ENCODE measurements at regions not wholly inside any gene's neighbourhood (a gene's known extent, or its start where the extent isn't known, plus 50 kb on each side); places are given as distances from the start of the nearest gene placed in this dataset.

DNA sequence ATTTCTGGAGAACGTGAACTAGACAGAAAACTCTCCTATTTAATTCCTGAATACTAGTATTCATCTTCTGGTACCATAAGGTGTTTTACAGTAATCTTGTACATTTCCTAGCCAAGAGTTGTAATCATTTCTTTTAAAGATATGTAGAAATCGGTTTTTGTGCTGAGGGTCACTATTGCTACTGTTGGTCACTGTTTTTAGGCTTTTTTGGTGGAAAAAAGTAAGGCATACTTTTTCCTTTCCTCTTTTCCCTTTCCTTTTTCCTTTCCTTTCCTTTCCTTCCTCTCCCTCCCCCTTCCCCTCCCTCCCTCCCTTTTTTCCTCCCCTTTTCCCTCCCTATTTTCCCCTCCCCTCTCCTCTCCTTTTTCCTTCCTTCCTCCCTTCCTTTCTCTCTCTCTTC, 706.4 kb upstream of the GOT2 start:
- no peak for DNase-seq

DNA sequence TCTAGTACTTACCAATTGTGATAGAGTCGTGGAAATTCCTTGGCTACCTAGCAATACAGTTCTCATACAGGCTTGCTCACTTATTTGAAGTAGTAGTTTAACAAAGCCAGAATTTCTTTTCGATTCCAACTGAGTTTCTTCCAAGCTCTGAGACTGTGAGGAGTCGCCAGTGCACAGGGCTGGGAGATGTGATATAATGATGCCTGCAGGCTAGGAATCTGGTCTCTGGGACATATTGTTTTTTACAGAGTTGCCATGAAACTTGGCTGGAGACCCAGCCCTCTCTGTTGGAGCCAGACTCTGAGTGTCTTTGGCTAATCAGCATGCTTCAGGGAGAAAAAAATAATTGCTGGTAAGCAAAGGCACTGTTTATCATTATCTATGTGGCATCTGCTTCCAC, 698.8 kb upstream of the GOT2 start:
- DNase-seq: no peak

DNA sequence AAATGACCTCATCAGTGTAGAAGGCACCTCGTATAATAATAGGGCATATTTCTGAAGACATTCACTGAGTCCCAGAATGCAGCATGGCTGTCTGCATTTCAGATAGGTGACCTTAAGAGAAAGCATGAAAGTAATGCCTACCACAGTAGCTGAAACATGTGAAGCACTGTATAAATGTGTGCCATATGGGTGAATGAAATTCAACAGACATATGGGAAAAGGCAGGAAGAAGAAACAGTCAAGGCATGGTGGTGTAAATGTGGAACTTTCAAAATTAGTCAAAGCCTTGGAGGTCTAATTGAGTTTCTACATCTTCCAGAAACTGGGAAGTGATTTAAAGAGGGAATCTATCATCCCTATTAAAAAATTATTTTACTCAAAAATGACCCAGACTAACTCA, 698.2 kb upstream of the GOT2 start:
- DNase-seq: no peak

DNA sequence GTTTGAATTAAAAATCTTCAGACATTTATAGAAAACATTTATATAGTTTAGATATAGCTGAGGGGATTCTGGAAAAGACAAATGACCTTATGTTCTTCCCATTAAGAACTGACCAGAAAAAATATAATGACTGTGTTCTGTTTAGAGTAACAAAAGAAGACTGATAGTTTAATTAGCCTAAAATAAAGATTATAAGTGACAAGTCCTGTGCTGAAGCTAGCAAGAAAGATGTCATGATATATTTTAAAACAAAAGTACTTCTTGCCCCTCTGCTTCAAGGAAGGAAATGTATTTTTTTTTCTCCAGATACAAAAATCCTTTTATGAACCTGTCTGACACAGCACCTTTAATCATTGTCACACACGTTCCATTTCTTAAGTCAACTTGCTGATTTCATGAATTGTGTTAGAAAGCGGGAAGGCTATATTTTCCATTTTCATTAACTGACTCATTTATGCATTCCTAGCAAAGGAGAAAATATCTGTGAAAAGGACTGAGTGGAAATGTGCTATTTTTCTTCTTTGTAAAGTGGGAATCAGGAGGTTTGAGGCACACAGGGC, 690.7 kb upstream of the GOT2 start:
- DNase-seq: no peak

DNA sequence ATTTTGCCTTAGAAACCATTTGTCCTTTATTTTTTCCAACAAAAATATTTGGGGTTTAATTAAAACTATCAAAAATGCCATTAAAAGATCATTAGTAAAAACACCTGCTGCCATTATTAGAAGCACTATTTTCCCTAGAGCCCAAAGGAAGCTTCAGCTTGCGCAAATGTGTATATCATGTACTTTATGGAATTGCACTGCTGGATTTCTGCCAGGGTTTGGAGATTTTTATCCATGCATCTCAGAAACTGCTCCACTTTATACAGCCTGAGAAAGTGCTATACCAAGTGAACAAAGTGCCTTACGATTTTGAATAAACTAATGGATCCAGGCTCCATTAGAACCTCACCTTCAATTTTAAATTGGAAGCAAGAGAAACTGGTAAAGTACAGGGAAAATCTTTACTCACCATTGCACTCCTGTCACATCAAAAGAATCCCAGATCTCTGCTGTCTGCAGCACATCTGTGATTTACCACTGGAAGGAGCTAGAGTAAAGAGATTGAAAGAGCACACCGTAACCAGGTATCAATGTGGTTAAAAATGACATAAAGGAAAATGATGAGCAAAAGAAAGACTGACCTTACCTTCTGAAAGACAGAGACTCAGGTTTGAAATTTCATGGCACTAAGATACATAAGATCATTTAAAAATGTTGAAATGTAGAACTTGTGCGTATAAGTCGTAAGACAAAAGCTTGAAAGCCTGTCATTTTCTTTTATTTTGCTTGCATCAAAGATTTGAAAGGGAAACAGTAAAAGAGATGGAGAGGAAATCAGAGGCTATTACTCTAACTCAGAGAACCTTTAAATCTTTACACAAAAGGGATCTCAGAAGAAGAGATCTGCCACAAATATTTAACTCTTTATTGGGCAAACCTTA, 678.1 kb upstream of the GOT2 start:
- no peak for DNase-seq

DNA sequence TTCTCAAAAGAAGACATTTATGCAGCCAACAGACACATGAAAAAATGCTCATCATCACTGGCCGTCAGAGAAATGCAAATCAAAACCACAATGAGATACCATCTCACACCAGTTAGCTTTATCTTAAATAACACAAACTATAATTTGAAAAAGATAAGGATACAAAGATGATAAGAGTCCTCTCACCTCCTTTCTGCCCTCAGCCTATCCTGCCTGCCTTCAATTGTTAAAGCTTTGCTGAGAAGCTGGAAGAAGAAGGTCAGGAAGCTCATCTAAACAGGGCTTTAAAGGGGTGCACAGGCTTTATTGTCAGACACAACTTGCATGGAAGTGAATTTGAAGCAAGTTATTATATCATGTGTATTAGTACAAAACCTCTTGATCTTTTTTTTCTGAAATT, 676.3 kb upstream of the GOT2 start:
- no peak for DNase-seq

DNA sequence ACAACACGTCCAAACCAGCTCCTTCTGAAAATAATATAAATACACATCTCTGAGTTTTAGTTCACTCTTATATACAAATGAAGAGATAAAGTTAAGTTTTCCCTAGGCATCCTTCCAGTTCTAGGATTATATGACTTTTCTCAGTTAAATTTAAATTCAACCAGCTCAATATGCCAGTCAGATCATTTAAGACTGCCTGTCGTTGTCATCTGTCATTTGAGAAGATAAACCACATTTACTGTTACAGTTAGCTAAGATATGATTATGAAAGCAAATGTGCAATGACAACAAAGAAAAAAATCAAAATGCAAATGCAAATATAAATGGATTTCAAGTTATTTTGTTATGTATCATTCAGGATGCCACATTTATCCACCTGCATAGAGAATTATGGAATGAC, 671.7 kb upstream of the GOT2 start:
- no peak for DNase-seq

DNA sequence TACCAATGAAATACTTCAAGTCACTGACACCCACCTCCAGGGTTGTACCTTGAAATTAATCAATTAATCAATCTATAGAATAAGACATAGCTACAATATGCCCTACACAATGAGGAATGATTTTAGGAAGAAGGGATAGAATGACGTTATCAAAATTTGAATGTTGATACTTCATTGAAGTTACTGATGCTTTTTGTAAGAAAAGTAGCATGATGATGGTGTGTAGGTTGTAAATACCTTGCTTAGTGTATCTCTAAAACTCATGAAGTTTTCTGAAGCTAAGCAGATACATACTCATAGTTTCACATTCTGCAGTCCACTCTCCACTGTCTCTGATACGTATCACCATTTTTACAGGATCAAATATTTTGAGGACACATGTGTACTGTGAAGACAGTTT, 670.4 kb upstream of the GOT2 start:
- DNase-seq: no peak

DNA sequence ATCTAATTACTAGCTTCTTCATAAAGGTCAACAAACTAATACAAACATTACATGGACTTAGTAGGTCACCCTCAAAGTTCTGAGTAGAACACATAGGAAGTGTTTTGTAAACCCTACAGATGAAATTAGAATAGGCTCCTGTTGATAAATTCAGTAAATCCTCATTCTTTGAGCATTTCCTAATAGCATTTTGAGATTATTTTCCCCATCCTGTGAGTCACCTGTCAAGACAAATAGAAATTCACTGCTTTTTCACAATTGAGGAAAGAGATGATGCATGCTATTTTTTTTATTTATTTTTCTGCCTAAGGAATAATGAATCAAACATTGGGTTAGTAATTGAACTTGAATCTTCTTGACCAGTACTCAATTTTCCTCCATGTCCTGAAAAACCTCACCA, 666.7 kb upstream of the GOT2 start:
- DNase-seq: no peak

DNA sequence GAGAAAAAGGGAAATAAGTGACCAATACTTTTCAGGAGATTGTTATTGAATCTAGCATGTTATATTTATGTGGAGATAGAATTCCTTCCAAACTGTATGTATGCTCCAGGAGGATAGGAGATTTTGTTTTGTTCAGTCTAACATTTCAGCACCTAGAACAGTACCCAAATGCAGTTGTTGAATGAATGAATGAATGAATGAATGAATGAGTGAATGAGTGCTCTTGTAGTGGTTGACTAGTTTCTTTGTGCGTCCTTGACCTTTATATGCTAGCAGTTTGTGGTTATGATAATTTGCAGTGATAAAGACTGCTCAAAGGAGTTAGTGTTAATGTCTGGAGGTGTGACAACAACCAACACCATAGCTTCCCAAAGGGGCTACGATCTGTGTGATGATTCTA, 663.5 kb upstream of the GOT2 start:
- no peak for DNase-seq

DNA sequence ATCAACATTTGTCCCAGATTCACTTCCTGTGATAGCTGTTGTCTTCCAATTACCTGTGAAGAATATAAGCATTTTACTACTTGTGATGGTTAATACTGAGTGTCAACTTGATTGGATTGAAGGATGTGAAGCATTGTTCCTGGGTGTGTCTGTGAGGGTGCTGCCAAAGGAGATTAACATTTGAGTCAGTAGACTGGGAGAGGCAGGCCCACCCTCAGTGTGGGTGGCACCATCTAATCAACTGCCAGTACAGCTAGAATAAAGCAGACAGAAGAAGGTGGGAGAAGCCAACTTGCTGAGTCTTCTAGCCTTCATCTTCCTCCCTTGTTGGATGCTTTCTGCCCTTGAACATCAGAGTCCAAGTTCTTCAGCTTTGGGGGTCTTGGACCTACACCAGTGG, 660.4 kb upstream of the GOT2 start:
- DNase-seq: no peak

DNA sequence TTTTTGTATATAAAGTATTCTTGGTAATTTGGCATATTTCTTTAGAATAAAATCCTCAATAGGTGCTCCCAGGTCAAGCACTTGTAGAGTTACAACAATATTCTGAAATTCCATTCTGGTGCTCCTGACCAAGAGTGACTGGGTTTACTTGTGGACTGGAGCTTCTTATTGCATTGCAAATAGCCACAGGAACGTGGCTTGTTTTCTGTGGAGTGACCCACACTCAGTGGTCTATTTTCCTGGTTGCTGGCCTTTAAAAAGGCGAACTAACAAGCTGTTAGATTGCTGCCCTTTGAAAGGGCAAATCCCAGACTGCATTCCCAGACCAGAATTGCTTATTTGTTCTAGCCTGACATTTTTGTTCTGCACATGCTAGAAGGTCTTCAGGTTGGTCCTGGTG, 658.8 kb upstream of the GOT2 start:
- no peak for DNase-seq

DNA sequence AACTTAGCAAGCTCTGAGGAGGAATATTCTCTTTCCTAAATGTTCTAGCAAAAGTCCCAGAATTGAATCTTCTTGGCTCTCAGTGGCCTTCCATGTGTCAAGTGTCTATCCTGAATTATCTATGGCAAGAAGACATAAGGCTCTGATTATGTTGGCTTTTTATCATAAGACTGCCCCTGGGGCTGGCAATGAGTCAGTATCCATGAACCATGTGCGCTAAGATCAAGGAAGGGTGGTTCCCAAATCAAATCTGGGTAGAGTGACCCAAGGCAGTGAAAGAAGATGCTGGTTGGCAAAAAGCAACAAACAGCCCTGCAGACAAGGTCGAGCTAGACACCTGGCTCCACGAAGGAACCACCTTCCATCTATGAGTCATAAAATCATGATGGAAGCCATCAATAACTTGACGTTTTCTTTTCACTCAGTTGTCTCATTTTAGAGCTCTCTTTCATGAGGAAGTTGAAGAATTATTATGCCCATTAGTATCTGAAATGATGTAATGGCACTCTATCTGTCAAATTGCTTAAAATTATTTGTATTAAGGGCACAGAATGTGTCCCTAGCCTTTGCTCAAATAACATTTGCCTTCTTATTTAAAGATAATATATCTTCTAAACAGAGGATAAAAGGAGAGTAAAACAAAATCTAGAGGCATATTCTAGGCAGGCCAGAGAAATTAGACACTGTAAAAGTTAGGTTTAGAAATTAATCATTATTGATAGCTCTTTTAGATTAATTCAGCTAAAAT, 657.7 kb upstream of the GOT2 start:
- no peak for DNase-seq

DNA sequence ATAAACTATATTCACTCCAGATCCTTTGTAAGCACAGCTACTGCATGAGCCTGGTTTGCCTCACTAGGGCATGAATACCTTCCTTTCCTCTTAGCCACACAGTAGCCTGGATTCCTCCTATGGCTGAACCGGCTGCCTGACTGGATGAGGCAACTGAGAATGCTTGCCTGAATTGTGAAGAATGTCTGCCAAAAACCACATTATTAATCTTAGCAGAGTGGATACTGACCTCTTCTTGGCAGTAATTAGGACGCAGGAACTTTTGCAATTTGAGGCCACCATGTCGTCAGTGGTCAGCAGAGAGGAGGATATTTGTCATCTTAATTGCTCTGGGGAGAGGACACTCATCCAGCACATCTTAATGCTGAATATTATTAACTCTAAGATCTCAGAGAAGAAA, 651.8 kb upstream of the GOT2 start:
- DNase-seq: no peak

DNA sequence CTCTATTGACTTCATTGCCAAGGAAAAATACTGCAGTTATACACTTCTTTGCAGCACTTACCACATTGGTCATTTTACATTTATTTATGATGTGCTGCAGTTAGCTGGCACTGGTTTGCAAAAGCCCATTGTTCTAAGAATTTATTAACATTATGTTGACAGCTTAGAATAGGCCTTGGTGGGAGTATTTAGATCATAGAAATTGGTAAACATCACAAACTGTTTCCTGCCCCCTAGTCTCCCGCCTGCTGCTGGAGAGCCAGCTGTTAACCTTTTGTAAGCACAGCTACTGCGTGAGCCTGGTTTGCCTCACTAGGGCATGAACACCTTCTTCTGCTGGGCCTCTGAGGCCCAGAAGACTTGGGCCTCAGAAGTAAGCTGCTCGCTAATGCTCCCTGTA, 651.4 kb upstream of the GOT2 start:
- DNase-seq: no peak

DNA sequence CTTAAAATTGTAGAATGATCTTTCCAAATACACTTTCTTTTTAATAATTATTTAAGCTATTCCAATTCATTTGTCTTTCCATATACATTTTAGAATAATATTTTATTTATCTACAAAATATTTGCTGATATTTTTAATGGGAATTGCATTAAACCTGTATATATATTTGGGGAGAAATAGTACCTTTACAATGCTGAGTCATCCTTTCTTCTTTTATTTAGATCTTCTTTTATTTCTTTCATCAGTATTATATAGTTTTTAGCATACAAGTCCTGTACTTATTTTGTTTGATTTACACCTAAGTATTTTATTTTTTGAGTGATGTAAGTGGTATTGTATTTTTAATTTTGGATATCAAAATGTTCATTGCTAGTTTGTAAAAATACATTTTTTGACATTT, 639.5 kb upstream of the GOT2 start:
- DNase-seq: no peak

DNA sequence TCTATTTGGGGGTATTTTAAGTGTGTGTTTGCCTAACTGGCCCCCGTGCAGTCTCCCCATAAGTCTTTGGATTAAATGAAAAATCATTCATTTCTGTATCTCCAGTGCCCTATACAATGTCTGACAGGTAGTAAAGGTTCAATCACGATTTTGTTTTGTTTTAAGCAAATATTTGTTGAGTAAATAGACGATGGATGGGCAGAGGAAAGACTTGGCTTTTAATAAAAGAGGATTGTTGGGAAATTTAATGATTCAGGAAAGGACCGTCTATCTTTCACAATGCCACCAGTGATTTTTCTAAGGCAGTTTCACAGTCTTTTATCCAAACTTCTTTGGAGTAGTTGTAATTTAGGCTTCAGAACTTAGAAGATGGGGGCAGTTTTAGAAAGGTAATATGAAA, 636.6 kb upstream of the GOT2 start:
- no peak for DNase-seq

DNA sequence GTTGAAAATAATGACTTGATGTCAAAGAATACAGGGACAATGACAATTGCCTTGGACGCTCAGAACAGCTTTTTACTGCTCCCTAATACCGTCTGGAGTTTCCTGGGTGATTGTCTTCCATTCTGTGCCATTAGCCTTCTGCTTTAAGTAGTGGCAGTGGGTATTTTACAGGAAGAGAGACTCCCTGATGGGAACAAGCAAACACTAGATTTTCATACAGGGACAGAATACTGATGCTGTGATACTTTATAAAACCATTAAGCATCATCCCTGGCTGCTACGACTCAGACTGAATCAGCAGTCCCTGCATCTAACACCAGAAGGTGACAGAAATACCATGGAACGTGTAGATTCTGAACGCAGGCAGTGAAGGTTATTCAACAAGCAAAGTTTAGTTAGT, 635.4 kb upstream of the GOT2 start:
- DNase-seq: no peak

DNA sequence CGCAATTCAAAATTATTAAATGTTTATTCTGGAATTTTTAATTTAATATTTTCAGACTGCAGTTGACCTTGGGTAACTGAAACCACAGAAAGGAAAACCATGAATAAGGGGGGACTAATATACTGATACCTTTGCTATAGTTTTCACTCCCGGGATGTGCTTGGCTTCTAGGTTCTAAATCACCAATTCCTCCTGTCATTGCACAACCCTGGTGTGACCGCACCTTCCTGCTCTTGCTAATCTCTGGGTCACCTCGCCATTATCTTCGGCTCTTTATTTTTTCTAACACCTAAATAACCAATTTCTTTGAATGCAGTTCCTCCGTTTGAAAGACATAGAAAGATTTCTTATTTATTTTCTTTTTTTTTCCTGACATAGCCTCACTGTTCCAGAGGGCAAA, 634.5 kb upstream of the GOT2 start:
- no peak for DNase-seq

DNA sequence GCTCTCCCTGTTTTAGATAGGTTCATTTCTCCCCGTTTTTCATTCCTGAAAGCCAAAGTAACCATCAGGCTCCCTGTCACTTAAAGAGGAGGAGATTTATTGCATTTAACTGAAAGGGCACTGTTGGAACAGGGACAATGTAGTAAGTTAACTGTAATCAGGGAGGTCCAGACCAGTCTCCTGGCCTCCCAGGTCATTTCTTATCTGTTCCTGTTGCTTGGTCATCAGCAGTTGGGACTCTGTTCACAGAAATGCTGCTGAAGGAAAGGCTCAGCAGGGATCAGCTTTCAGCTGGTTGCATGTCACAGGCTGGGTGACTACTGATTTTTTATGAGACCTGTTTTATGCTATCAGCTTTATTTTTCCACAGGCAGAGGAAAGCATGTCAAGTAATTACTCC, 622.6 kb upstream of the GOT2 start:
- DNase-seq: no peak

DNA sequence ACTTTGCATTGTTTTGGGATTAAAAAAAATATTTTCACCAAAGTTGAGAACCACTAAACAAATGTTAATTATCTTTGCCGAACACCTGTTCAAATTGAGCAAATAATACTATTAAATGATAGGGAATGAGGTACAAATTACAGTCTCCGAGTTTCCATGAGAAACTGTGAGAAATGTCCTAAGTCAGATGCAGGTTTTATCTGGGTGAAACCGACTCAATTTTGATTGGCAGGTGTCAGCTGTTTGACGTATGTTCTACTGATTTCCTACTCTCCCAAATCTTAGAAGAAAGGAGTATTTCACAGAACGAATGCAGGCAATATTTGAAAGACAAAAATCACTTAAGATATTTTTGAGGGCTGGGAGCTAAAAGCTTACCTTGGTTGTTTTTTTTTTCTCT, 622.0 kb upstream of the GOT2 start:
- no peak for DNase-seq

DNA sequence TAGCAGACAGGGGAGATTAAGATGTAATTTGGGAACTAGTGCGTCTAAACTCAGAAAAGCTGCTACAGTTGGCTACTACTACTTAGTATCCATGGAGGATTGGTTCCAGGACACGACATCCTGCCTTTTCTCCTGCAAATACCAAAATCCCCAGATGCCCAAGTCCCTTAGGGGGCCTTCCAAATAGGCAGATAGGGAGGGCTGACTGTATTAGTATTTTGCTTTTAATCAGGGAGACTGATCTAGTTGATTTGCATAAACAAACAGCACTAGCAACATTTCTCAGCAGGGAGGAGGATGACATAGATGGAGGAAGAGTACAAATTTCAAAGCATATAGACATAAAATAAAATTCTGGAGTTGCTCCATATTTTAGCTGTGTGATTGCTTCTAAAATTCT, 621.6 kb upstream of the GOT2 start:
- DNase-seq: no peak

DNA sequence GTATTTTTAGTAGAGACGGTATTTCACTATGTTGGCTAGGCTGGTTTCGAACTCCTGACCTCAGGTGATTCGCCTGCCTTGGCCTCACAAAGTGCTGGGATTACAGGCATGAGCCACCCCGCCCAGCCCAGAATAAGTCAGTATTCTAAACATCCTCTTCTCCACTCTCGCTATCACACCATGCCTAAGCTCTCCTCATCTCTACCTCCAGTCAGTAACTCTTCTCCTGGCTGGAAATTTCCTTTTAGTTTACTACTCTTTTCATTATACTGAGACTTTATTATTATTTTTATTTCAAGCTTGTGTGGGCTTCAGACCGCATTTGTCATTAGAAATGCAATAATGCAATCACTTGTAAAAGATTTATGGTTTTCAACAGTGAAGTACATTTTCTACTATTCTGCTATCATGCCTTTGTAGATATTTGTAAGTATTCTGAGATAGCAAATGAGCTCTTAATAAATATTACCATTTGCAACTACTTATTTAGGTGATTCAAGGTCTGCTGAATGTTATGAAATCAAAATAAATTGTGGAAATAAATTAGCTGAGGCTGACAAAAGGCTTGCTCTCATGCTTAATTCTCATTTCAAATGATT, 617.3 kb upstream of the GOT2 start:
- DNase-seq: no peak

DNA sequence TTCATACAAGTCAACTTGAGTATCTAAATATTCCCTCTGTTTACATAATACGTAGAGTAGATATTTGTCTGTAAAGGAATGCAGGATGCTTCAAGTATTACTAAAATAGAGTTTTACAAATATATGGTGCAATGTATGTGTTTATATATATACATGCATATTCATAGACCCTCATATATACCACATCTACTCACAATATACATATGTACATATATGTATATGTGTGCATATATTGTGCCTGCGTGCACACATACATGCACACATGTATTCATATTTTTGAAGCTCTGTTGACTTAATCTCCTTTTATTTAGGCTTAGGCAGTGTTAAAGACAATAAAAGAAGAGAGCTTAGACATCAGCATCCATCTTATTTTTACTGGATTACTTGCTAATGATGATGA, 616.6 kb upstream of the GOT2 start:
- DNase-seq: no peak

Data from NCI-H2227 treated with DMSO at 0.1 percent for 48 hours (cell line).